ENCODE measurements at regions not wholly inside any gene's neighbourhood (a gene's known extent, or its start where the extent isn't known, plus 50 kb on each side); places are given as distances from the start of the nearest gene placed in this dataset.
"Not testable (repeated sequence)": the region's sequence is repeated elsewhere in the genome, so short reads cannot be mapped to it uniquely, and the experiment has no call there.

DNA sequence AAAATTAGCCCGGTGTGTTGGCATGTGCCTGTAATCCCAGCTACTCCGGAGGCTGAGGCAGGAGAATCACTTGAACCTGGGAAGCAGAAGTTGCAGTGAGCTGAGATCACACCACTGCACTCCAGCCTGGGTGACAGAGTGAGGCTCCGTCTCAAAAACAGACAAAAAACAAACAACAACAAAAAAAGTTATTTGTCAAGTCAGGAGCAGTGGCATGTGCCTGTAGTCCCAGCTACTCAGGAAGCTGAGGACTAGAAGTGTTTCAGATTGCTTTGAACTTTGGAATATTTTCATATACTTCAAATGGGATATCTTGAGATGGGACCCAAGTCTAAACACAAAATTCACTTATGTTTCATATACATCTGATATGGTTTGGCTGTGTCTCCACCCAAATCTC lies 73.1 kb upstream of the IFNGR1 start:
- 78% methylated on average over 3 of the region's 3 CpGs; no CpG with 5 or more reads in 1 of the 2 experiments for WGBS, 2 experiments (ENCODE audit: extremely low coverage in 1 of 2, insufficient coverage in 1 of 2, insufficient read length in 1 of 2, insufficient replicate concordance in 2 of 2, low coverage in 1 of 2, low lambda C conversion rate in 2 of 2, missing lambda C conversion rate in 1 of 2)
- DNase-seq (ENCODE audit: low read depth in 1 of 2, low spot score in 2 of 2): peak in 1 of 2 experiments; percentile 13
- H3K18ac ChIP-seq (ENCODE audit: extremely low read depth, low read length); H2AK5ac ChIP-seq (ENCODE audit: low read depth, low read length); H3K27me3 ChIP-seq (replicated peaks in 1 of 4; ENCODE audit: control insufficient read depth in 3 of 4, extremely low read depth in 1 of 4, insufficient read depth in 3 of 4, low read length in 3 of 4); H3K79me2 ChIP-seq (ENCODE audit: control insufficient read depth in 1 of 2, insufficient read depth in 2 of 2, low read length in 2 of 2); H3K4me2 ChIP-seq (ENCODE audit: insufficient read depth in 1 of 2, low read depth in 2 of 2, low read length in 2 of 2); H4K8ac ChIP-seq (ENCODE audit: extremely low read depth, insufficient read depth, low read length); H2BK5ac ChIP-seq (ENCODE audit: low read depth, low read length); H3K36me3 ChIP-seq (ENCODE audit: control insufficient read depth in 2 of 4, insufficient read depth in 4 of 4, low read length in 3 of 4); H4K20me1 ChIP-seq (replicated peaks in 1 of 2; ENCODE audit: control insufficient read depth in 1 of 2, insufficient read depth in 2 of 2, low read length in 2 of 2); H2AFZ ChIP-seq (ENCODE audit: low read length); H3K23me2 ChIP-seq (ENCODE audit: low read depth, low read length); H3K14ac ChIP-seq (ENCODE audit: insufficient read length); H3K56ac ChIP-seq (replicated peaks; ENCODE audit: insufficient read length, low read depth, low read length); H2BK12ac ChIP-seq (ENCODE audit: low read depth, low read length); H2BK20ac ChIP-seq (ENCODE audit: low read length); POLR2A ChIA-PET (ENCODE audit: partially characterized antibody); H3K4ac ChIP-seq (replicated peaks; ENCODE audit: insufficient read length, low read depth, low read length); H4K91ac ChIP-seq (replicated peaks; ENCODE audit: insufficient read length, low read length); H3K9me3 ChIP-seq (ENCODE audit: insufficient read depth in 2 of 2, low read depth in 1 of 2, low read length in 1 of 2); H3K9ac ChIP-seq (replicated peaks in 1 of 4; ENCODE audit: extremely low read depth in 1 of 4, low read depth in 3 of 4, low read length in 3 of 4); H2BK15ac ChIP-seq (ENCODE audit: low read length); H3K4me3 ChIP-seq (ENCODE audit: extremely low read depth in 1 of 4, insufficient read depth in 2 of 4, low read depth in 3 of 4, low read length in 4 of 4); H3K79me1 ChIP-seq (ENCODE audit: low read depth, low read length); FAIRE-seq; H2BK120ac ChIP-seq (replicated peaks; ENCODE audit: low read depth, low read length); H3K27ac ChIP-seq (ENCODE audit: low read depth, low read length); H3K23ac ChIP-seq (ENCODE audit: insufficient read length); H4K5ac ChIP-seq (ENCODE audit: insufficient read length, low read depth, low read length): not testable (repeated sequence)
- H3K4me1 ChIP-seq (replicated peaks in 1 of 4; ENCODE audit: control insufficient read depth in 3 of 4, insufficient read depth in 4 of 4, low read length in 3 of 4): peaks cover 1 to 15% (median 9%) of the 10 kb centered on the region in 4 experiments; a peak in 5 of 7 replicates
- CTCF ChIA-PET (ENCODE audit: partially characterized antibody): interaction anchor here (1.1 to 2.2 kb wide), 6 partner anchors 8 to 198 kb away, joined by 3 to 13 read pairs (median 4); no protein-coding TSS in a partner anchor

All from H1 (cell line).